Lower leg skin (tissue), 4 donors: ENCODE measurements at regions not wholly inside any gene's neighbourhood (a gene's known extent, or its start where the extent isn't known, plus 50 kb on each side); places are given as distances from the start of the nearest gene placed in this dataset.

ENCODE experiments used
- DNase-seq, 2 donors: peaks; one replicate each; pipeline ENCODE4 v3.0.0-alpha.2; 2019; ENCODE audit warnings: low spot score in 2 of 2
- H3K4me3 ChIP-seq: fragments of 200-600 bp; sonication (generic); 2 replicates; pipeline ENCODE4 v1.5.1; 2017; ENCODE audit warnings: mild to moderate bottlenecking, low read depth; ENCODE audit not compliant: poor library complexity, severe bottlenecking
- POLR2A ChIP-seq, 2 donors: fragments of 450-650 bp; IDR thresholded peaks; one replicate each; pipeline ENCODE4 v1.6.1; 2016 to 2017; ENCODE audit warnings: antibody characterized with exemption in 2 of 2, mild to moderate bottlenecking in 1 of 2, moderate library complexity in 1 of 2
- WGBS, 2 donors: methylation state at CpG; one replicate each; pipeline ENCODE4 v1.1.5; 2018; 5-methylcytosine and 5-hydroxymethylcytosine counted together
- intact Hi-C: fragments of 100-400 bp; cut with DNase I; formaldehyde crosslinking; loops from one replicate; pipeline ENCODE4 v1.15.0; 2023; ENCODE audit warnings: low total_unique reads
- TF ChIP-seq, protein P1 (sequence below), 3 donors: fragments of 450-650 bp; IDR thresholded peaks; one replicate each; pipeline ENCODE4 v1.5.1; 2016; ENCODE audit warnings: antibody characterized with exemption in 3 of 3, mild to moderate bottlenecking in 3 of 3, moderate library complexity in 2 of 3

DNA sequence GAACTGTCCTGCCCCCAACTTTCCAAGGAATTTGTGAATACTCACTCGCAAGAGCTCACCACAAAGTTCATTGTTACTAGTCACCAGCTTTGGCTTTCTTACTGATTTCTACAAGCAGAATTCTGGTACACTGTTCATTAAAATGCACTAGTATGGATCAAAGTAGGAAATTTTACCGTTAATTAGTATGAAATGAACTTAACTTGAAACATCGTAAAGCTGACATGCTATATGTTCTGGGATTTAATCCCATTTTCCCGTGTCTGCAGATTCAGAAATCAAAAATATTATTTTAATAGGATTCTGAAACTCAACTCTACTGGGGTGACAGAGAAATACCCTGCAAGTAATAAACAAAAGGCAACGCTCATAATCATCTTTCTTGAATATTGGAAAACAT, 399.3 kb downstream of the DOK5 start:
- no peak overlapping the region for H3K4me3 ChIP-seq
- intact Hi-C loops = no loop called here
- TF ChIP-seq POLR2A (IDR thresholded peaks at IDR 0.05) = no peak
- TF ChIP-seq, protein P1, sequence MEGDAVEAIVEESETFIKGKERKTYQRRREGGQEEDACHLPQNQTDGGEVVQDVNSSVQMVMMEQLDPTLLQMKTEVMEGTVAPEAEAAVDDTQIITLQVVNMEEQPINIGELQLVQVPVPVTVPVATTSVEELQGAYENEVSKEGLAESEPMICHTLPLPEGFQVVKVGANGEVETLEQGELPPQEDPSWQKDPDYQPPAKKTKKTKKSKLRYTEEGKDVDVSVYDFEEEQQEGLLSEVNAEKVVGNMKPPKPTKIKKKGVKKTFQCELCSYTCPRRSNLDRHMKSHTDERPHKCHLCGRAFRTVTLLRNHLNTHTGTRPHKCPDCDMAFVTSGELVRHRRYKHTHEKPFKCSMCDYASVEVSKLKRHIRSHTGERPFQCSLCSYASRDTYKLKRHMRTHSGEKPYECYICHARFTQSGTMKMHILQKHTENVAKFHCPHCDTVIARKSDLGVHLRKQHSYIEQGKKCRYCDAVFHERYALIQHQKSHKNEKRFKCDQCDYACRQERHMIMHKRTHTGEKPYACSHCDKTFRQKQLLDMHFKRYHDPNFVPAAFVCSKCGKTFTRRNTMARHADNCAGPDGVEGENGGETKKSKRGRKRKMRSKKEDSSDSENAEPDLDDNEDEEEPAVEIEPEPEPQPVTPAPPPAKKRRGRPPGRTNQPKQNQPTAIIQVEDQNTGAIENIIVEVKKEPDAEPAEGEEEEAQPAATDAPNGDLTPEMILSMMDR (IDR thresholded peaks at IDR 0.05) = no peak
- no peak for DNase-seq
- 85 to 87% methylated on average over 5 of the region's 5 CpGs for WGBS, 2 donors

- no peak for TF ChIP-seq POLR2A (IDR thresholded peaks at IDR 0.05)
- TF ChIP-seq, protein P1 (IDR thresholded peaks at IDR 0.05) = no peak
- no peak overlapping the region for H3K4me3 ChIP-seq
- no peak for DNase-seq
- 87 to 97% methylated on average over 1 of the region's 1 CpG for WGBS, 2 donors
- intact Hi-C loops = no loop called here
These were observed 397.0 kb downstream of the DOK5 start for GRCh38 chr20:54872440-54872839.

DNA sequence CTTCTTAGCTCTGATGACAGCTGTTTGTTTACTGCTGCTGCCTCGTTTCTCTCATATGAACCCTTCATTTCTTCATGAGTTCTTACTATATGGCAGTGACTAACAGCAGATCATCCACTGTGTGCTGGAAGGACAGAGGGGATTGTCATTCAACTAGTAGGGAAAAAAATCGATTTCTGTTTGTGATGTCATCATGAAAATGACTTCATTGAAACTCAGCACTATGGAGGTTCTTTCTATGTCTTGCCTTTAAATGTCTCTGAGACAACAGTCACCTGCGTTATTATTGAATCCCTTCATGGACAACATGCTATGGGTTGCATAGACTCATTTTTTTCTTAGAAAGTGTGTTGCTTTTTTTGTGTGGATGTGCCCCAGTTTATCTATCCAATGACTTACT, 394.4 kb downstream of the DOK5 start:
- intact Hi-C loops = no loop called here
- no peak for TF ChIP-seq POLR2A (IDR thresholded peaks at IDR 0.05)
- TF ChIP-seq, protein P1 (IDR thresholded peaks at IDR 0.05) = no peak
- no peak overlapping the region for H3K4me3 ChIP-seq
- WGBS, 2 donors = 69 to 79% methylated on average over 3 of the region's 3 CpGs
- no peak for DNase-seq

GRCh38 chr20:54865273-54865672, 389.9 kb downstream of the DOK5 start:
- WGBS, 2 donors = 69 to 74% methylated on average over 4 of the region's 4 CpGs
- no peak overlapping the region for H3K4me3 ChIP-seq
- intact Hi-C loops = no loop called here
- TF ChIP-seq, protein P1 (IDR thresholded peaks at IDR 0.05) = no peak
- TF ChIP-seq POLR2A (IDR thresholded peaks at IDR 0.05) = no peak
- DNase-seq = no peak

DNA sequence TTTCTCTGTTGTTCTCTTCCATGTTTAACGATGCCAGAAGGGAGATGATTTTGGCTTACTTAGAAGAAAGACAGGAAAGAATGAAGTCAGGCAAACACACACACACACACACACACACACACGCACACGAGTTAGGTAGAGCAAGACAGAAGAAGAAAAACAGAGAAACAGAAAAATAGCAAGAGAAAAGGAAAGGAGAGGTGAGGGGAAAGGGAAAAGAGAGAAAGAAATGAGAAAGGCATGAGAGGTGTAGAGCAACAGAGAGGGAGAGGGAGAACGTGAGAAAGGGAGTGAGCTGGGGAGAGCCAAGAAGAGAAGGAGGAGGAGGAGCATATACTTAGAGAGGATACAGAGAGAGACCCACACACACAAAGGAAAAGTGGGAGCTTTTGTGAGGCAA, 385.3 kb downstream of the DOK5 start:
- 48 to 60% methylated on average over 4 of the region's 4 CpGs for WGBS, 2 donors
- no peak overlapping the region for H3K4me3 ChIP-seq
- DNase-seq = no peak
- TF ChIP-seq, protein P1 (IDR thresholded peaks at IDR 0.05) = no peak
- TF ChIP-seq POLR2A (IDR thresholded peaks at IDR 0.05) = no peak
- intact Hi-C loops = no loop called here

- DNase-seq = no peak
- TF ChIP-seq, protein P1 (IDR thresholded peaks at IDR 0.05) = no peak
- no peak for TF ChIP-seq POLR2A (IDR thresholded peaks at IDR 0.05)
- WGBS, 2 donors = 79 to 88% methylated on average over 2 of the region's 2 CpGs
- H3K4me3 ChIP-seq = no peak overlapping the region
- intact Hi-C loops = no loop called here
These were observed 380.8 kb downstream of the DOK5 start for GRCh38 chr20:54856202-54856601.
